Hindlimb muscle (tissue), 1 donor: ENCODE measurements at regions not wholly inside any gene's neighbourhood (a gene's known extent, or its start where the extent isn't known, plus 50 kb on each side); places are given as distances from the start of the nearest gene placed in this dataset.
"Not testable (repeated sequence)": the region's sequence is repeated elsewhere in the genome, so short reads cannot be mapped to it uniquely, and the experiment has no call there.

ENCODE experiments used
- DNase-seq: peaks from one replicate; pipeline ENCODE4 v3.0.0-alpha.2; 2013

DNA sequence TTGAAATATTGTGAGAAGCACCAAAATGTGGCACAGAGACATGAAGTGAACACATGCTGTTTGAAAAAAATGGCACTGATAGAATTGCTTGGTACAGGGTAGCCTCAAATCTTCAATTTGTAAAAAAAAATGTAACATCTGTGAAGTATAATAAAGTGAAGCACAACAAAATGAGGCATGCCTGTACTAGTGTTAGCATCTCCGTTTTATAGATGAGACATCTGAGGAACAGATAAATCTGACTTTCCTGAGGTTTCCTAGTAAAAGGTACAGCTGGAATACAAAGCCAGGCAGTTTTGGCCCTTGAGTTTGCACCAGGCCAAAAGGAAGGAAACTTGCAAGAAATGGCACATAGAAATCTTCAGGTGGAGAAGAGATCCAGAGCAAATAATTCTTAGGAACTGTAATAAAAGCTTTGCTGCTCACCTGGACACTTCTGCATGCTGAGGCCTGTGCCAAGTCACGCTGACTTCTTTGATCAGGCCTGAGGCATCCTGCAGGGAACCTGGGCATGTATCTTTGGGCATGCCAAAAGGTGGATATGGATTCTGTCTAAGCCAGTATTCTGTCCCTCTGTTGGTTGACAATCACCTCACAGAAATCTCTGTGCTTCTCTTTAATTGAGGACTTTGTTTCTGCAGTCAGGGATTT lies 251.5 kb upstream of the PLPP4 start:
- DNase-seq = no peak

DNA sequence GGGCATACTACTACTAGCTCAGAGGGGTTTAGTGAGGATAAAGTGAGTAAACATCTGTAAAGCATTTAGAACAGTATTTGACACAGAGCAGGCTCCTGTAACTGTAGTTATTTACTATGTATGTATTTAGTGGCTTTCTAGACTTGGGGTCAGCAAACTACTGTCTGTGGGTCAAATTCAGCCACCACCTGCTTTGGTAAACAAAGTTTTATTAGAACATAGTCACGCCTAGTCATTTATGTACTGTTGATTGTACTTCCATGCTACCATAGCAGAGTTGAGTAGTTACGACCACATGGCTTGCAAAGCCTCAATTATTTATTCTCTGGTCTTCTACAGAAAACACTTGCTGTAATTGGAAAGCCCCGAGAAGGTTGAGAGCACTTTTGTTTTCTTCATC lies 248.5 kb upstream of the PLPP4 start:
- no peak for DNase-seq

DNA sequence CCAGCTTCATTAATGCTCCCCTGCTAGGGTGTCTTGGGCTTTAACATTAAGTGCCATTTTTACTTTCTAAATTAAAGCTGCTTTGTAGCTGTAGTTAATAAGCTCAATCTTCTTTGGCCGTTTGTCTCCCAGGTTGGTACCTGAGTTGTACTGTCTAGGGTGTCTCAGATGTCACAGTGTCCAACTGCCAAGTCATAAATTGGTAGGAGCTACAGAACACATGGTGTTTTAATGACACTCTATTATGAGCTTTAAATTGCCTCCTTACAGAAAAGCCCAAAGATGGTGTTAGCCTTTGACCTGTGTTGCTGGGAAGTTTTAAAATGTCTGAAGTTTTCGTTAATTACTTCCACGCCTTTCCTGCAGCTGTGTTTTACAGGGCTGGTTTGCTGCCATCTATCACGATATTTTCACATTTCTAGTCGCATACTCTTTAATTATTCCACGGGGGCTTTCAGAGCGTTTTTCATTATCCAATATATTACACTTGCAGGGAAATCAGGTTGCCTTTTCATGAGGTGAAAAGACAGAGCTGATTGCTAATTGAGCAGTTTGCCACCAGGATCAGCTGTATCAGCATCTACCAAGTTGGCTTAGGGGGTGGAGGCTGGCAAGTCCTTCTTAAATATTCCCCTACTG lies 247.8 kb upstream of the PLPP4 start:
- DNase-seq = no peak

DNA sequence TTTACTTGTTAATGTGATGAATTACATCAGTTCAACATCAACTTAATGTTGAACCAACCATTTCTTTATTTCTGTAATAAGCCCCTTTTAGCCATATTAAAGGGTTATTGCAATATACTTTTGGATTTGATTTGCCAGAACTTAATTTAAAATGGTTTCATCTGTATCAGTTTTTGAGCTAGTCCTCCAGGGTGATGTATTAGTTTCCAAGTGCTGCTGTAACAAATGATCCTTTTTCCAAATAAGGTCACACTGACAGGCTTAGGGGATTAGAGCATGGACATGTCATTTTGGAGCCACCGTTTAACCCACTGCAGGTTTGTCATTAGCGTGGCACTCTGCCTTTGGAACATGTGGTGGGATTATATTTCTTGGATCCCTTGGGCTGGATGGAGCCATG lies 244.8 kb upstream of the PLPP4 start:
- DNase-seq = no peak

DNA sequence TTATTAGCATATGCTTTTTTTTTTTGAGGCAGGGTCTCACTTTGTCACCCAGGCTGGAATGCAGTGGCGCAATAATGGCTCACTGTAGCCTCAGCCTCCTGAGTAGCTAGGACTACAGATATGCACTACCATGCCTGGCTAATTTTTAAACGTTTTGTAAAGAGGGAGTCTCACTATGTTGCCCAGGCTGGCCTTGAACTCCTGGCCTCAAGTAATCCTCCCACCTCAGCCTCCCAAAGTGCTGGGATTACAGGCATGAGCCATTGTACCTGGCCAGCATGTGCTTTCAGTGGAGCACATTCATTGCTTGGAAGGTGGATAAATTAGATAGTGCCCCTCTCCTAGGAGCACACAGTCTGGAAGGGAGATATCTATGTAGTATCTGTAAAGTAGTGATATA lies 243.7 kb upstream of the PLPP4 start:
- DNase-seq = not testable (repeated sequence)

DNA sequence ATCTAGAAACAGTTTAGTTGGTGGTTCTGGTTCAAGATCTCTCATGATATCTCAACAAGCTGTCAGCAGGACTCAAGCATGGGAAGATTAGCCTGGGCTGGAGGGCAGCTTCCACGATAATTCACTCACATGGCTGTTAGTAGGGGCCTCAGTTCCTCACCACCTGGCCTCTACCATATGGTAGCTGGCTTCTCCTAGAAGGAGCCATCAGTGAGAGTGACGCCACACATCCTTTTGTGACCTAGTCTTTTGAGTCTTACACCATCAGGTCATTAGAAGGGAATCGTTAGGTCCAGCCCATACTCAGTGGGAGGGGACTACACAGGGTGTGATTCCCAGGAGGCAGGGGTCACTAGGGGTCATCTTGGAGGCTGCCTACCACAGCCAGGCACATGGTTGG lies 239.3 kb upstream of the PLPP4 start:
- DNase-seq = no peak

DNA sequence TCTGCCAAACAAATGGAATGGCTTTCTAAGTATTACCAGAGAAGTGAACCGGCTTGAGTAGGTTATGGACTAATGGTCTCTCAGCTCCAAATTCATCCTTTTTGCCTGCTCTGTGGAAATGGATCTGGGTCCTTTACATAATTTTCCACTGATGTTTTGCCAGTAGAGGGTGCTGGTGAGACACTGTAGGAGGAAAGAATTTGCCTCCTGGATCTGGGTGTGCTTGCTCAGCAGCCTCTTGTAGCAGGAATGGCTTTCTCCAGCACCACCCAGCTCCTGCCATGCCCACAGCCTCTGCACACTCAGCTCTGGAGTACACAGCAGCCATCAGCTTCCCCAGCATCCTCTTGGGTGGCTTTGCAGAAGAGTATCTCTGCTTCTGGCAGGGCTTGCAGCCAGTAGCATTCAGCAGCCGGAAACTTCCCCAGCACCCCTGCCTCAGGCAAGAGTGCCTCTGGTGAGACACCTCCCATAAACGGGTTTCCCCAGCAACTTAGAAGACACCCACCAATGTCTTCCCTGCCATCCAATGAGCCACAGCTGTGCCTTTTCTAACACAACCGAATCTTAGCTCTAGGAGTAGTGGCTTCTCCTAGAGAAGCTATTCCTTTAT lies 235.0 kb upstream of the PLPP4 start:
- peak; percentile 26 for DNase-seq

DNA sequence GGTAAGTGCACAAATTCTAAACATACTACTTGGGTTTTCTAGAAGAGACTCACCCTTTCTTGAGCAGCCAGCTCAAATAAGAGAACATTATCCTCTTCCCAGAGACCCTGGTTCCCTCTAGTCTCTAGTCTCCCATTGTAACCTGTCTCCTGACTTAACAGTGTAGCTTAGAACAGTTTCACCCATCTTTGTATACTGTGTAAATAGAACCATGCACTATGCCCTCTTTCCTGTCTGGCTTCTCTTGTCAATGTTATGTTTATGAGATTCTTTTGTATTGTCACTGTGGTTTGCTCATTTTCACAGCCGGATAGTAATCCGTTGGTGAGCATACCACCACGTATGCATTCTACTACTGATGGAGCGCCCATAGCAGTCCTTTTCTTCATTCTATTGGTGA lies 227.4 kb upstream of the PLPP4 start:
- DNase-seq = no peak

DNA sequence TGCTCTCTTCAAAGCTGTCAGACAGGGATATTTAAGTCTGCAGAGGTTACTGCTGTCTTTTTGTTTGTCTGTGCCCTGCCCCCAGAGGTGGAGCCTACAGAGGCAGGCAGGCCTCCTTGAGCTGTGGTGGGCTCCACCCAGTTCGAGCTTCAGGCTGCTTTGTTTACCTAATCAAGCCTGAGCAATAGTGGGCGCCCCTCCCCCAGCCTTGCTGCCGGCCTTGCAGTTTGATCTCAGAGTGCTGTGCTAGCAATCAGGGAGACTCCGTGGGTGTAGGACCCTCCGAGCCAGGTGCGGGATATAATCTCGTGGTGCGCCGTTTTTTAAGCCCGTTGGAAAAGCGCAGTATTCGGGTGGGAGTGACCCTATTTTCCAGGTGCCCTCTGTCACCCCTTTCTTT lies 217.3 kb upstream of the PLPP4 start:
- DNase-seq = not testable (repeated sequence)

DNA sequence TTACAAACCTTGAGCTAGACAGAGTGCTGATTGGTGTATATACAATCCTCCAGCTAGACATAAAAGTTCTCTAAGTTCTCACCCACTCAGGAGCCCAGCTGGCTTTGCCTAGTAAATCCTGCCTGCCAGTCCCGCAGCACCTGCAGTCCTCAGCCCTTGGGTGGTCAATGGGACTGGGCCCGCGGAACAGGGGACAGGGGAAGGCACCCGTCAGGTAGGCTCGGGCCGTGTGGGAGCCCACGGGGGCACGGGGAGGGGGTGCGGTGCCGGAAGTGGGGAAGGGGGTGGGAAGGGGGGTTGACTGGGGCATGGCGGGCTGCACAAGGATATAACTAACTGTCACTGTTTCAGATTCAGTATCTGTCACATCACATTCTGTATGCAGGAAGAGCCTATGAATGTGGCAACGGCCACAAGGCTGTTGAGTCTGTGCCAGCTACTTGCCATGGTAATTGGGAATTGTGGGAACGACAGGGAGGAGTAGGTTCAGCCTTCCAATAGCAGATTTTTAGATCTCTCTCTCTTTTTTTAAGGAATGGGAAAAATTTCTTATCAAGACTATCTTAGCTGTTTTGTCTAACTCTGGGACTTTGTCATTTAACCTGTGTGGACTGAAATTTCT lies 205.1 kb upstream of the PLPP4 start:
- DNase-seq = no peak

DNA sequence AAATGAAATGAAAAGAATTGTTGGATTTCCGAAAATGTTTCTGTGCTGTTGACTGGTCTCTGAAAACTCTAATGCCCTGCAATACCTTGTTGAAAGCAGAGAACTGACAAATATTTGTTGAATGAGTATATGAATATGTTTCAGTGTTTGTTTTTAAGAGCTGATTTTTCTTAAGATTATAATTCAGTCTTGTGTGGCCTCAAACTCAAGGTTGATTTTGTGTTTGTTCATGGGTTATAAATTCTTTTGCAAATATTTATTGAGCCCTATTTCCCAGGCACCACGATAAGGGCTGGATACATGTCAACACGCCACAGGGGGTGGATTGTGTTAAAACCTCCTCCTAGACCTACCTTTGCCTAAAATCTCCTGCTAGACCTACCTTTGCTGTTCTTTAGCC lies 203.9 kb upstream of the PLPP4 start:
- DNase-seq = no peak

DNA sequence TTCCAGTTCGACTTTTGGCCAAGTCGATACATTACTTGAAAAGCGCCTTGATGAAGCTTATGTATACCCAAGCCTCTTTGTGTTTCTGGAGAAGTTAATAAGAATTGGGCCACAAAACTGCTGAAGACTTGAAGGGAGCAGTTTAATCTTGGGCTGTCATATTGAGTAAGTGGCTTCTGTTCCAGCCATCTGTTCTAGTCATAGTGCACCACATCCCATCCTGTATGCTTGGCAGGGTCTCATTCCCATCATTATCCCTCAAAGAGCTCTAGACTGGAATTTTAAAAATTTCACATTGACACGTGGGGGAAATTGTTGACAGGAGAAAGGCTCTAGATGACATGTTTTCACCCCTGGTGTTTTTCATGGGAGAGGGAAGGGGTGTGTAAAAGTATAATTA lies 196.6 kb upstream of the PLPP4 start:
- no peak for DNase-seq

DNA sequence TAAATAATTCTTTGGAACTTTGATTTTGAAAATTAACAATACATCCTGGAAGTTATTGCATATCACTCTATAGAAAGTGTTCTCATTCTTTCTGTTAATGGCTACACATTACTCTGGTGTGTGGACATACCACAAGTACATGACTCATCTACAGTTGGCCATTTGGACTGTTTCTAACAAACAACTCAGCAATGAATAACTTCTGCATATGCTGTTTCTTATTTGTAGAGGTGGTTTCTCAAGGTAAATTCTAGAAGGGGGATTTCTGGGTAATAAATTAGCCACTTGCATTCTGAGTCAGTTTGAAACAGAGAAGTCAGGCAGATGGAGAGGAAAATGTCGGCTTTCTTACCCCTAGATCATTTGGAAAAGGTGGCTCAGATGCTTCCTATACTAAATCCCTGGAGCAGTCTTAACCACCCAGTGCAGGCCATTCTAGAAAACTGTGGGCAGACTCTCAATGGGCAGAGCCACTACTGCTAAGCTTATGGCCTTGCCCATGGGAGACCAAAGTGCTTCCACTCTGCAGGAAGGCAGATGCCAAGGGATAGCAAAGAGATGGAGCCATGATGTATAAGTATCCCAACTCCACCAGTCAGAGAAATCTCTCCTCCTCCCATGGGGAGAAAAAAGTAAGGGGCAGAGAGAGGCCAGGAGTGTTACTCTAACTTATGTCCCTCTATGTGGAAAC lies 194.0 kb upstream of the PLPP4 start:
- DNase-seq = no peak

DNA sequence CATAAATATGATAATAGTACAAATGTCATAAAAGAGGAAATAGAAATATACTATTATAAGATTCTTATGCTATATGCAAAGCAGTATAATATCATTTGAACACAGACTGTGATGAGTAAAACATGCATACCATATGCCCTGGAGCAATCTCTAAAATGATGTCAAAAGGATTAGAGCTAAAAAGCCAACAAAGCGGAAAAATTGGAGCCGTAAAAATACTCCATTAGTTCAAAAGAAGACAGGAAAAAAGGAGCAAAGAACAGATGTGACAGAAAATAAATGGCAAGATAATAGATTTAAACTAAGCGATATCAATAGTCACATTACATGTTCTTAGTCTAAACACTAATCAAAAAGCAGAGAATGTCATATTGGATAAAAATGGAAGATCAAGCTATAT lies 191.0 kb upstream of the PLPP4 start:
- no peak for DNase-seq

DNA sequence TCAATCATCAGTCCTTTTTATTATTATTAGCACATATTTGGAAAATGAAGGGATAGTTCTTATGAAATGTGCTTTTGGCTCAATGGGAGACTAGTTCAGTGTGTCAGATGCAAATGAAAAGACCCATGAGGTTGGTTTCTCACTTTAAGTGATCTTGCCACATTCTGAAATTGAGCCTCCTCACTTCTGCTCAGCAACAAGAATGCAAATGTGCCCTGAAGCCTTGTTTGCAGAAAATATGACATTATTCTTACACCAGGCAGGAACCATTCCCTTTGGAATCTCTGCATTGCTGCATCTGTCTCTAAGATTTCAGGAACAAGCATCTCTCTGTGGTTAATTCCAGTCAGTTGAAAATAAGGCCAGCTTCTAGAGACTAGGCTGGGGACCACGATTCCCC lies 186.1 kb upstream of the PLPP4 start:
- no peak for DNase-seq

DNA sequence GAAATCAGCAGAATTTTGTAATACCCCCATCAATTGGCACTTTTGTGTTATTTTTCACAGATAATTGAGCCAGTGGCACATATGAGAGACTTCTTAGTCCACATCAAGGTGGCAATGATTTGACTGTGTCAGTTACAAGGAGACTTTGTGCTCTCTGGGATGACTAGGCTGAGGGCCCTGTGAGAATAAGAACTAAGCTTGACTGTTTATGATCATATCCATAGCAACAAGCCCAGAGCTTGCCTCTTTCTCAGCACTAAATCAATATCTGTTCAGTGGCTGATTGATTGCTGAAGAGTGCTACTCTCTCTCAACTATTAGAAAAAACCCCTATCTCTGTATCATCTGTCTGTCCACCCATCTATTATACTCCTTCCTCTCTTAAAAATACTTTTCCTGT lies 185.3 kb upstream of the PLPP4 start:
- no peak for DNase-seq

DNA sequence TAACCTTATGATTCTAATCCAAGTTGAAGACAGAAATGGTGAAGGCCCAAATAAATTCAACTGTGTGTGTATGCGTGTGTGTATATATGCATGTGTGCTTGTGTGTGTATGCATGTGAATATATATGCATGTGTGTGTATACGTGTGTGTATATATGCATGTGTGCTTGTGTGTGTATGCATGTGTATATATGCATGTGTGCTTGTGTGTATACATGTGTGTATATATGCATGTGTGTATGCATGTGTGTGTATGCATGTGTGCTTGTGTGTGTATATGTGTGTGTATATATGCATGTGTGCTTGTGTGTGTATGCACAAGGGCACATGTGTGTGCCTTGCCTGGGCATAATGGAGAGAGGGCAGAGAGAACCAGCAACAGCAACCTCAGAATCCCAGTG lies 184.7 kb upstream of the PLPP4 start:
- no peak for DNase-seq

DNA sequence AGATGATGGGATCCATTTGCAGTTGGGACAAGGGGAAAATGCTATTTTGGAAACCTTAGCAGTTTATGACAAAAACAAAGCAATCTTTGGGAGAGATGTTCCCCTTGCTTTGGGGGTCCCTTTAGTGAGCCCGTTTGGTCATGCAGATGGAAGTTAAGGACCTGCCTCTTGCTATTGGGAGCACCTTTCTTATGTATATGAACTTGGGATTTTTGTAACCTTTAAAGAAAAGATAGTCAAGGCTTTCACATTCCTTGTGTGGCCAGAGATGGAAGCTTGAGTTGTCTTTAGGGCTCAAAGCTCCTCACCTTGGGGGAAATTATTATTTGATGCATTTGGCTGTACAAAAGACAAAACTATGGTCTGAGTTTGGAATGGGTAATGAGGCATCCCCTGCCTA lies 179.0 kb upstream of the PLPP4 start:
- no peak for DNase-seq

DNA sequence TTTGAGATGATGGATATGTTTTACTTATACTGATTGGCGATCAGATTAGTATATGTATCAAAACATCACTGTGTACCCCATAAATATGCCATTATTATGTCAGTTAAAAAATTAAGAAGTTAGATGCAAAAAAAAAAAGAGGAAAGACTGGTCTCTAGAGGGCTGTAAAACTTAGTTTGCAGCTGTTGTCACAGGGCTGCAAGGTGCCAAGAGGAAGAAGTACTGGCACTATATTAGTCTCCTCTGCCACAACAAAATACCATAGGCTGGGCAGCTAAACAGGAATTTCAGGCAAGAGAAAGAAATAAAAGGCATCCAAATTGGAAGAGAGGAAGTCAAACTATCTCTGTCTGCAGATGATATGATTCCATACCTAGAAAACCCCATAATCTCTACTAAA lies 177.8 kb upstream of the PLPP4 start:
- DNase-seq = no peak

DNA sequence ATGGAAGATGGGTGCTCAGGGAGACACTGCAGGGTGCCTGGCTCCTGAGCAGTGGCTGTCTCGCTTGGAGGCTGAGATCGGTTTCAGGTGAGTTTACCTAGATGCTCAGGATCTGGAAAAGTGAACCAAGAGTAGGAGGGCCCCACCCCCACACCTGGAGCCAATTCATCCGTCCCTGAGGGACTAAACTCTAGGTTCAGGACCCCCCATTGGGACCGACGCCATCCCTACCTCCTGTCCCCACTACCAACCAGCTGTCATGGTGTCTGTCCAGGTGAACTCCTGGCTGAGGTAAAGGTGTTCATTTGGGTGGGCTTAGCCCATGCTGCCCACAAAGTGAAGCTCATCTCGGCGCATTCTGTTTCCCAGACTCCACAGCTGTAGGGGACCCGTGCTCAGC lies 174.6 kb upstream of the PLPP4 start:
- DNase-seq = no peak

DNA sequence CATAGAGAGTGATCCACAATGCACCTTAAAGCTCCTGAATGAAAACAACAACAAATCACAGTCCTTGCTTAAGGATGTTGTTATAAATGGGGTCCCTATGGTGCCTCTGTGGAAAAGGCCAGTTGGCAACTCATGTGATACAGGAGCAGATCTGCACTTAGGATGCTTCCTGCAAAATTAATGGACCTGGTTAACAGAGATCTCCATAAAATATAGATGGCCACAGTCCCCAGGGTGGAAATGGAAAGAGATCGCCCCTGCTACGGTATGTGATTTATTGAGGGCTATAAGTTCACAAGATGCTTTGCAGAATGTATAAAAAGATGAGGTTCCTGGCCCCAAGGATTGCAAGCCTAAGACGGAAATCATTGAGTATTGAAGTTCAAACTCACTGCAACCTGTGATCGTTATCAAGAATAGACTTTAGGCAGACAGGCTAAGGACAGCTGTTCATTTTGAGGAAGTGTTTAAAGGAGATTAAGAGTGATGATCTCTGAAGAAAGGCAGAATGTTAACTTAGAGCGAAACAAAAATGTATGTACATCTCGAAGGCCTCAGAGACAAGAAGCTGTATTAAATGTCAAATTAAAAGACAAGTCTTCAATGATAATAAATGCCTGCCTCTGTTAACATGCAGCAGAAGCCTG lies 174.1 kb upstream of the PLPP4 start:
- no peak for DNase-seq

DNA sequence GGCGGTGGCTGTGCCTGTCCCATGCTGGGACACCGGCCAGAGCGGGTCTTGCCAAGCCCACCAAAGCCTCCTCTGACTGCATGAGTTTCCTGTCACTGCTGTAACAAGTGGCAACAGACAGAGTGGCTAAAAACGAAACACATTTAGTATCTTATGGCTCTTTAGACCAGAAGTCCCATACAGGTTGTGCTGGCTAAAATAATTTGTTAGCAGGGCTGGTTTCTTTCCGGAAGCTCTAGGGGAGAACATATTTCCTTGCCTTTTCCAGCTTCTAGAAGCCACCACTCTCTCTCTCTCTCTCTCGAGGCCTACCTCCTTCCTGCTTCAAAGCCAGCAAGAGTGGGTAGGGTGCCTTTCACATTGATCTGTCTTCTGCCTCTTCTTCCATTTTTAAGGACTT lies 171.6 kb upstream of the PLPP4 start:
- no peak for DNase-seq

DNA sequence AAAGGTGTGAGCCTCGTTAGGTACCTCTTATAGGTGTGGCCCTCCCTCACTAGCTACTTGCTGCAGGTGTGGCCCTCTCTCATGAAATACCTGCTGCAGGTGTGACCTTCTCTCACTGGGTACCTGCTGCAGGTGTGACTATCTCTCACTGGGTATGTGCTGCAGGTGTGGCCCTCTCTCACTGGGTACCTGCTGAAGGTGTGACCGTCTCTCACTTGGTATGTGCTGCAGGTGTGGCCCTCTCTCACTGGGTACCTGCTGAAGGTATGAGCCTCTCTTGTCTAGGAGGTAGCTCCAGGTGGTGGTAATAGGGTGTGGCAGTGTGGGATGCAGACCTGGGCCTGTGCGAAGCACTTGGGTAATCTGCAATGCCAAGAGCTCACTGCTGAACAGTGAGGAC lies 170.7 kb upstream of the PLPP4 start:
- no peak for DNase-seq
